Karpas-422 (cell line): ENCODE measurements at regions not wholly inside any gene's neighbourhood (a gene's known extent, or its start where the extent isn't known, plus 50 kb on each side); places are given as distances from the start of the nearest gene placed in this dataset.
A peak's percentile ranks its signal among the peaks of the same experiment; 100 is the strongest.

Experiments used
- DNase-seq: peaks from one replicate; pipeline ENCODE4 v3.0.0-alpha.2; 2015
- H2AFZ ChIP-seq: fragments of 200-600 bp; sonication (generic); 2 replicates; pipeline ENCODE4 v1.6.1; 2014; ENCODE audit warnings: antibody characterized with exemption, low read length, mixed read lengths
- H3K27ac ChIP-seq: fragments of 200-600 bp; sonication (generic); 2 replicates; pipeline ENCODE4 v1.5.1; 2014; ENCODE audit warnings: mild to moderate bottlenecking, low read length, moderate library complexity
- H3K27me3 ChIP-seq: fragments of 200-600 bp; sonication (generic); 2 replicates; pipeline ENCODE4 v1.6.1; 2014; ENCODE audit warnings: low read length, mixed read lengths
- H3K36me3 ChIP-seq: fragments of 200-600 bp; sonication (generic); 2 replicates; pipeline ENCODE4 v1.6.1; 2014; ENCODE audit warnings: low read length, mixed read lengths; ENCODE audit not compliant: insufficient read depth
- H3K4me1 ChIP-seq: fragments of 200-600 bp; sonication (generic); 2 replicates; pipeline ENCODE4 v1.6.1; 2014; ENCODE audit warnings: mild to moderate bottlenecking, low read length, mixed read lengths
- H3K4me2 ChIP-seq: fragments of 200-600 bp; sonication (generic); 2 replicates; pipeline ENCODE4 v1.6.1; 2014; ENCODE audit warnings: low read length, low read depth, mild to moderate bottlenecking; ENCODE audit not compliant: poor library complexity, severe bottlenecking
- H3K4me3 ChIP-seq: fragments of 200-600 bp; sonication (generic); 2 replicates; pipeline ENCODE4 v1.5.1; 2014; ENCODE audit warnings: mild to moderate bottlenecking, antibody characterized with exemption, low read length, mixed read lengths
- H3K79me2 ChIP-seq: fragments of 200-600 bp; sonication (generic); 2 replicates; pipeline ENCODE4 v1.6.1; 2014; ENCODE audit warnings: mild to moderate bottlenecking, low read length, mixed read lengths
- H3K9ac ChIP-seq: fragments of 200-600 bp; sonication (generic); 2 replicates; pipeline ENCODE4 v1.6.0; 2014; ENCODE audit warnings: low read length
- H3K9me2 ChIP-seq: fragments of 200-600 bp; sonication (generic), shearing (Covaris generic); replicated peaks from 2 replicates; pipeline ENCODE4 v1.6.0; 2014; ENCODE audit warnings: mild to moderate bottlenecking, low read length, moderate library complexity; ENCODE audit not compliant: insufficient read depth
- H3K9me3 ChIP-seq: fragments of 300-700, 200-600 bp; sonication (generic); 2 replicates; pipeline ENCODE4 v1.6.1; 2014; ENCODE audit warnings: low read length, mixed read lengths
- H4K20me1 ChIP-seq: fragments of 200-600 bp; sonication (generic); 2 replicates; pipeline ENCODE4 v1.6.1; 2014; ENCODE audit warnings: mild to moderate bottlenecking, antibody characterized with exemption, low read length, low read depth; ENCODE audit not compliant: insufficient read depth

DNA sequence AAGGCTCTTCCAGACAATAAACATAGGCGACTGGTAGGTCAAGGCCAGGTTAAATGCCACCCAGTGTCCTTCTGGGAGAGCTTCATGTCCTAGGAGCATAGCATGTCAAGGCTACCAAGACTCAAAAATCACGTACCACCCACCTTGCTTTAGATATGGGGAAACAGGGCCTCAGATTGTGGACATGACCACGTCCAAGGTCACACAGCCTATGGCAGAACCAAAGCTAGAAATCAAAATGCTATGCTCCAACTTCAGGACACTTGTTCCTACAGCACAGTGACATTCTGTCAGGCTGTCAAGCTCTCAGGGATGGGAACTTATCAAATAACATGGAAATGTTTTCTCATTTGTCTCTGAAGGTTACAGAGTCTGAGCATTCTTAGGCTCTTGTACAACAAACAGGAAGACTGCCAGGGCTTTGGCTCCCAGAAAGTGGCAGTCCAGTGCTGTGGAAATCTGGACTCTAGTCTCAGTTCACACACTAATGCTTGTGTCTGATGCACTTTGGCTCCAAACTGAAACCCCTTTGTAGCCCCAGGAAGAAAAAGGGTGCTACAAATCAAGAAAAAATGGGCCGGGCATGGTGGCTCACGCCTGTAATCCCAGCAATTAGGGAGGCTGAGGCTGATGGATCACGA, 170.4 kb upstream of the LPP start:
- DNase-seq = peak; percentile 49
- Histone ChIP-seq H4K20me1 (no peaks in the 10 kb centered on the region), H3K27me3 (no peaks in the 10 kb centered on the region), H3K79me2 (no peaks in the 10 kb centered on the region), H3K4me1 (peaks cover 94% of the 10 kb centered on the region), H3K4me2 (no peak overlapping the region), H3K9me2 (no peaks in the 10 kb centered on the region), H3K27ac (peak overlapping the region; percentile 97), H3K9me3 (no peaks in the 10 kb centered on the region), H3K9ac (peak overlapping the region; percentile 17; the same call in 1 of the 2 replicates), H3K4me3 (no peak overlapping the region), H3K36me3 (no peaks in the 10 kb centered on the region), H2AFZ (0 out of 2 replicates have a peak overlapping the region, but pooled peaks have one; percentile 19)

GRCh38 chr3:187985647-187986046, 168.3 kb upstream of the LPP start:
- Histone ChIP-seq H3K9me2 (no peaks in the 10 kb centered on the region), H3K9ac (no peak overlapping the region), H3K4me1 (peaks cover 81% of the 10 kb centered on the region), H4K20me1 (no peaks in the 10 kb centered on the region), H3K9me3 (no peaks in the 10 kb centered on the region), H3K79me2 (no peaks in the 10 kb centered on the region), H3K36me3 (no peaks in the 10 kb centered on the region), H3K27ac (no peak overlapping the region; the same call in 1 of the 2 replicates), H3K4me2 (no peak overlapping the region), H3K27me3 (no peaks in the 10 kb centered on the region), H3K4me3 (no peak overlapping the region), H2AFZ (no peak overlapping the region)
- DNase-seq = no peak

GRCh38 chr3:187986514-187986934, 167.4 kb upstream of the LPP start:
- Histone ChIP-seq H3K27me3 (no peaks in the 10 kb centered on the region), H4K20me1 (no peaks in the 10 kb centered on the region), H3K4me2 (no peak overlapping the region), H3K9me3 (no peaks in the 10 kb centered on the region), H3K36me3 (no peaks in the 10 kb centered on the region), H3K27ac (no peak overlapping the region), H3K9me2 (no peaks in the 10 kb centered on the region), H3K79me2 (no peaks in the 10 kb centered on the region), H2AFZ (peak overlapping the region; percentile 42; the same call in 1 of the 2 replicates), H3K4me1 (peaks cover 72% of the 10 kb centered on the region), H3K9ac (peak overlapping the region; percentile 6; the same call in 1 of the 2 replicates), H3K4me3 (no peak overlapping the region)
- peak; percentile 62 for DNase-seq

GRCh38 chr3:187987187-187987586, 166.8 kb upstream of the LPP start:
- no peaks in the 10 kb centered on the region for H3K36me3 ChIP-seq
- no peak for DNase-seq
- no peak overlapping the region for H3K9ac ChIP-seq
- peaks cover 66% of the 10 kb centered on the region for H3K4me1 ChIP-seq
- no peak overlapping the region for H3K27ac ChIP-seq
- no peaks in the 10 kb centered on the region for H3K9me3 ChIP-seq
- no peaks in the 10 kb centered on the region for H3K27me3 ChIP-seq
- H3K9me2 ChIP-seq = no peaks in the 10 kb centered on the region
- no peak overlapping the region for H3K4me2 ChIP-seq
- no peak overlapping the region for H2AFZ ChIP-seq
- H3K4me3 ChIP-seq = no peak overlapping the region
- H4K20me1 ChIP-seq = no peaks in the 10 kb centered on the region
- no peaks in the 10 kb centered on the region for H3K79me2 ChIP-seq

DNA sequence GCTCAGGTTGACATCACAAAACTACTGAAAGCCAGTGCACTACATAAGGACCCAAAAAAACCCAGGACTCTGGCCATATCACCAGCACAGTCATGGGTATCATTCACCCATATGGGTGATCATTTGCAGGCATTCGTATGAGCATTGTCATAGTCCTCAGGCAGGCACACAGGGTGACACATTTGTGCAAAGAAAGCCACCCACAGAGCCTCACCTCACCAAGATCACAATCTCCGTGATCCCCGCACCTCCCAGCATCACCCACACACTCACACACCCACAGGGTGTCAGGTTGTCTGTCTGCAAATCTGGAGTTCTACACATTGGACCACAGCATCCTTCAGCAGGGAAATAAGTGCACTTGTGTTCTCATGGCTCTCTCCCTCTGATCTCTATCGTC, 166.0 kb upstream of the LPP start:
- Histone ChIP-seq H3K27me3 (no peaks in the 10 kb centered on the region), H4K20me1 (no peaks in the 10 kb centered on the region), H3K9me2 (no peaks in the 10 kb centered on the region), H3K4me2 (peak overlapping the region; percentile 9), H3K79me2 (no peaks in the 10 kb centered on the region), H3K4me1 (peaks cover 58% of the 10 kb centered on the region), H2AFZ (peak overlapping the region; percentile 33; the same call in 1 of the 2 replicates), H3K9me3 (no peaks in the 10 kb centered on the region), H3K4me3 (no peak overlapping the region), H3K9ac (peak overlapping the region; percentile 7; the same call in 1 of the 2 replicates), H3K27ac (no peak overlapping the region), H3K36me3 (no peaks in the 10 kb centered on the region)
- DNase-seq = no peak

DNA sequence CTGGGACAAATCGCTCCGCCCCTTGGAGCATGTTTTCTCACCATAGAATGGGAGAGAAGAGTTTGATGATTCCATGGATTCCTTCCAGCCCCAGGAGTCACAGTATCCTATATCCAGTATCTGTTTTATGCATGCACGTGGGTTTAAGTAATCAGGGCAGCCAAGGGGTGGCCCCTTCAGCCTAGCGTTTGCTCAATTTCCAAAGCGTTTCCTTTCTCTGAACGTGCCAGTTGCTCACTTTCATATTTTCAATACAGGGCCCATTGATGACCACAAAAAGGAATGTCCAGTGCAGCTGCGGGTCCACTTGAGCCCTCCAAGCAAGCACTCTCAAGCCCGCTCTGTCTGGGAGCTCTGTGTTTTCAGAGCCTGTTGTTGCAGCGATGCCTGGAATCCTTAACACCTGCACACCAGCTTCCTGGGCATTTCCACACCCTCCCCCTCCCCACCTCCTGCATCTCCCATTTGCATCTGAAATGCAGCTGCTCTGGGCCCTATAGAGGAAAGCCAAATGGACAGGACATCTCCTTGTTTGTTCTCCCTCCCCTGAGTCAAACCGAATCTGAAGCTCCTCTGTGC, 164.3 kb upstream of the LPP start:
- Histone ChIP-seq H3K9me3 (no peaks in the 10 kb centered on the region), H3K36me3 (no peaks in the 10 kb centered on the region), H2AFZ (no peak overlapping the region), H3K9me2 (no peaks in the 10 kb centered on the region), H3K27me3 (no peaks in the 10 kb centered on the region), H3K79me2 (no peaks in the 10 kb centered on the region), H3K27ac (no peak overlapping the region), H3K9ac (no peak overlapping the region), H3K4me1 (peaks cover 49% of the 10 kb centered on the region), H3K4me3 (no peak overlapping the region), H3K4me2 (no peak overlapping the region), H4K20me1 (no peaks in the 10 kb centered on the region)
- DNase-seq = peak; percentile 41

- Histone ChIP-seq H3K9me3 (no peaks in the 10 kb centered on the region), H4K20me1 (no peaks in the 10 kb centered on the region), H3K4me1 (peaks cover 45% of the 10 kb centered on the region), H3K9ac (no peak overlapping the region), H3K4me3 (no peak overlapping the region), H3K36me3 (no peaks in the 10 kb centered on the region), H3K4me2 (no peak overlapping the region), H3K9me2 (no peaks in the 10 kb centered on the region), H2AFZ (no peak overlapping the region), H3K27ac (no peak overlapping the region), H3K27me3 (no peaks in the 10 kb centered on the region), H3K79me2 (no peaks in the 10 kb centered on the region)
- no peak for DNase-seq
Observed at GRCh38 chr3:187992609-187993008, 161.3 kb upstream of the LPP start.

GRCh38 chr3:187994221-187995042, 159.5 kb upstream of the LPP start:
- peak; percentile 41 for DNase-seq
- H2AFZ ChIP-seq = no peak overlapping the region
- H3K4me2 ChIP-seq = no peak overlapping the region
- H3K27me3 ChIP-seq = no peaks in the 10 kb centered on the region
- H3K4me1 ChIP-seq = peaks cover 51% of the 10 kb centered on the region
- no peaks in the 10 kb centered on the region for H3K79me2 ChIP-seq
- no peaks in the 10 kb centered on the region for H4K20me1 ChIP-seq
- no peaks in the 10 kb centered on the region for H3K9me2 ChIP-seq
- H3K4me3 ChIP-seq = no peak overlapping the region
- H3K36me3 ChIP-seq = no peaks in the 10 kb centered on the region
- no peaks in the 10 kb centered on the region for H3K9me3 ChIP-seq
- H3K27ac ChIP-seq = no peak overlapping the region
- H3K9ac ChIP-seq = no peak overlapping the region
